Erythroblast (primary cell): ENCODE measurements at regions not wholly inside any gene's neighbourhood (a gene's known extent, or its start where the extent isn't known, plus 50 kb on each side); places are given as distances from the start of the nearest gene placed in this dataset.

Source experiments
- DNase-seq, 2 experiments: peaks; one replicate each; lab custom pipeline; 2025; lab: John Stamatoyannopoulos, UW
- GATA1 ChIP-seq: IDR thresholded peaks from 2 replicates; pipeline ENCODE4 v1.6.1; 2011; ENCODE audit warnings: low read depth, mild to moderate bottlenecking, control low read depth, low read length, moderate library complexity
- POLR2A ChIP-seq: IDR thresholded peaks from 2 replicates; pipeline ENCODE4 v1.6.1; 2011; ENCODE audit warnings: mild to moderate bottlenecking, low read length

- no peak for TF ChIP-seq POLR2A
- TF ChIP-seq GATA1: no peak
Observed at GRCh38 chr7:131613909-131614308, 57.5 kb upstream of the PODXL start.

GRCh38 chr7:131610007-131610406 is 53.6 kb upstream of the PODXL start:
- no peak for TF ChIP-seq POLR2A
- no peak for TF ChIP-seq GATA1

More at GRCh38 chr7:131613909-131614308, 57.5 kb upstream of the PODXL start:
- DNase-seq: no peak

GRCh38 chr7:131608116-131608500 is 51.7 kb upstream of the PODXL start:
- TF ChIP-seq GATA1 (no peak), POLR2A (no peak)
- DNase-seq: no peak

More at GRCh38 chr7:131610007-131610406, 53.6 kb upstream of the PODXL start:
- DNase-seq: no peak

- DNase-seq: no peak
- TF ChIP-seq GATA1 (no peak), POLR2A (no peak)
Observed at GRCh38 chr7:131607291-131608115, 51.1 kb upstream of the PODXL start.

- no peak for TF ChIP-seq POLR2A
- TF ChIP-seq GATA1: no peak
- no peak for DNase-seq
Observed at GRCh38 chr7:131606346-131607290, 50.2 kb upstream of the PODXL start.
